ENCODE measurements at regions not wholly inside any gene's neighbourhood (a gene's known extent, or its start where the extent isn't known, plus 50 kb on each side); places are given as distances from the start of the nearest gene placed in this dataset.

GRCh38 chr5:6849316-6850105 lies 136.3 kb downstream of the TENT4A start:
- no peak overlapping the region for H2BK12ac ChIP-seq (ENCODE audit: low read depth, low read length)
- no peak overlapping the region for H3K23ac ChIP-seq (ENCODE audit: insufficient read length)
- DNase-seq (ENCODE audit: low read depth in 1 of 2, low spot score in 2 of 2) = no peak
- no peak overlapping the region for H3K14ac ChIP-seq (ENCODE audit: insufficient read length)
- FAIRE-seq = no peak
- H4K91ac ChIP-seq (replicated peaks; ENCODE audit: insufficient read length, low read length) = no peak overlapping the region
- peaks cover 22 to 34% of the 10 kb centered on the region in 2 experiments for H3K9me3 ChIP-seq (ENCODE audit: insufficient read depth in 2 of 2, low read depth in 1 of 2, low read length in 1 of 2)
- H3K79me1 ChIP-seq (ENCODE audit: low read depth, low read length) = no peaks in the 10 kb centered on the region
- no peaks in the 10 kb centered on the region; the same call in 1 of the 2 replicates for H3K23me2 ChIP-seq (ENCODE audit: low read depth, low read length)
- peak overlapping the region; percentile 12; the same call in 1 of the 2 replicates for H2BK5ac ChIP-seq (ENCODE audit: low read depth, low read length)
- no peak overlapping the region for H3K56ac ChIP-seq (replicated peaks; ENCODE audit: insufficient read length, low read depth, low read length)
- H2BK20ac ChIP-seq (ENCODE audit: low read length) = no peak overlapping the region
- H3K4me3 ChIP-seq (ENCODE audit: extremely low read depth in 1 of 4, insufficient read depth in 2 of 4, low read depth in 3 of 4, low read length in 4 of 4) = no peak overlapping the region
- H3K36me3 ChIP-seq (ENCODE audit: control insufficient read depth in 2 of 4, insufficient read depth in 4 of 4, low read length in 3 of 4) = no peaks in the 10 kb centered on the region
- ChIA-PET CTCF (ENCODE audit: partially characterized antibody) (interaction anchor here (2.5 kb wide), 1 partner anchor 10 kb away, joined by 7 read pairs; no protein-coding TSS in a partner anchor), POLR2A (ENCODE audit: partially characterized antibody) (no interaction called here)
- no peaks in the 10 kb centered on the region for H3K79me2 ChIP-seq (ENCODE audit: control insufficient read depth in 1 of 2, insufficient read depth in 2 of 2, low read length in 2 of 2)
- TF ChIP-seq KDM4A (IDR thresholded peaks at IDR 0.05; ENCODE audit: low read depth, low read length, severe bottlenecking) (no peak), SP2 (IDR thresholded peaks at IDR 0.05; ENCODE audit: low read length) (no peak), SUZ12 (IDR thresholded peaks at IDR 0.05; ENCODE audit: low read length) (no peak), TAF1 (IDR thresholded peaks at IDR 0.05; ENCODE audit: low read depth, low read length) (no peak), HDAC6 (IDR thresholded peaks at IDR 0.05; ENCODE audit: low read depth, low read length) (no peak), TEAD4 (IDR thresholded peaks at IDR 0.05; ENCODE audit: low read depth, low read length) (no peak)
- H3K4ac ChIP-seq (replicated peaks; ENCODE audit: insufficient read length, low read depth, low read length) = no peak overlapping the region
- no peak overlapping the region for H3K27ac ChIP-seq (ENCODE audit: low read depth, low read length)
- no peak overlapping the region for H2BK120ac ChIP-seq (replicated peaks; ENCODE audit: low read depth, low read length)
- no peak overlapping the region for H3K4me2 ChIP-seq (ENCODE audit: insufficient read depth in 1 of 2, low read depth in 2 of 2, low read length in 2 of 2)
- no peaks in the 10 kb centered on the region for H3K4me1 ChIP-seq (replicated peaks in 1 of 4; ENCODE audit: control insufficient read depth in 3 of 4, insufficient read depth in 4 of 4, low read length in 3 of 4)
- no peak overlapping the region for H2AK5ac ChIP-seq (ENCODE audit: low read depth, low read length)
- H4K5ac ChIP-seq (ENCODE audit: insufficient read length, low read depth, low read length) = no peak overlapping the region
- no peak overlapping the region for H3K9ac ChIP-seq (replicated peaks in 1 of 4; ENCODE audit: extremely low read depth in 1 of 4, low read depth in 3 of 4, low read length in 3 of 4)
- WGBS, 2 experiments (ENCODE audit: extremely low coverage in 1 of 2, insufficient coverage in 1 of 2, insufficient read length in 1 of 2, insufficient replicate concordance in 2 of 2, low coverage in 1 of 2, low lambda C conversion rate in 2 of 2, missing lambda C conversion rate in 1 of 2) = 91% methylated on average over 8 of the region's 8 CpGs; no CpG with 5 or more reads in 1 of the 2 experiments
- H3K18ac ChIP-seq (ENCODE audit: extremely low read depth, low read length) = no peak overlapping the region
- no peak overlapping the region for H2AFZ ChIP-seq (ENCODE audit: low read length)
- no peak overlapping the region for H4K8ac ChIP-seq (ENCODE audit: extremely low read depth, insufficient read depth, low read length)
- H4K20me1 ChIP-seq (replicated peaks in 1 of 2; ENCODE audit: control insufficient read depth in 1 of 2, insufficient read depth in 2 of 2, low read length in 2 of 2) = no peaks in the 10 kb centered on the region
- no peaks in the 10 kb centered on the region for H3K27me3 ChIP-seq (replicated peaks in 1 of 4; ENCODE audit: control insufficient read depth in 3 of 4, extremely low read depth in 1 of 4, insufficient read depth in 3 of 4, low read length in 3 of 4)
- no peak overlapping the region for H2BK15ac ChIP-seq (ENCODE audit: low read length)

Measured in H1 (cell line).